HCT116 (cell line): ENCODE measurements at regions not wholly inside any gene's neighbourhood (a gene's known extent, or its start where the extent isn't known, plus 50 kb on each side); places are given as distances from the start of the nearest gene placed in this dataset.

Experiments used
- ATAC-seq: fragments of 200-7000 bp; cut with Tn5 transposase; 2 replicates; pipeline ENCODE4 v1.9.1; 2020; ENCODE audit warnings: mild to moderate bottlenecking, moderate library complexity
- BruUV-seq: library from RNA; stranded (reverse); fragments of 400-500 nt; replicated peaks from 2 replicates; lab custom pipeline; 2021; lab: Mats Ljungman, UMichigan
- CTCF ChIA-PET: fragments of 300-600 bp; sonication (Branson Sonifier 250); formaldehyde crosslinking; loops from one replicate; lab custom pipeline; 2021; ENCODE audit warnings: antibody characterized with exemption; lab: Charles Lee
- POLR2A ChIA-PET: fragments of 300-600, 350-600 bp; sonication (Branson Sonifier 250); formaldehyde crosslinking; loops from one replicate; lab custom pipeline; 2021; ENCODE audit warnings: antibody characterized with exemption; lab: Charles Lee
- RAD21 ChIA-PET, 2 experiments: fragments of 300-600 bp; sonication (Branson Sonifier 250); formaldehyde crosslinking; loops; one replicate each; lab custom pipeline; 2023; ENCODE audit warnings: low total read pairs in 2 of 2; ENCODE audit not compliant: uncharacterized antibody in 2 of 2, unreplicated experiment in 2 of 2, low non-redundant PET in 1 of 2; lab: Charles Lee
- DNase-seq: peaks from one replicate; pipeline ENCODE4 v3.0.0-alpha.2; 2010; ENCODE audit warnings: low read depth, low spot score
- H2AFZ ChIP-seq: fragments of 200-600 bp; shearing (Covaris generic), sonication (generic); 2 replicates; pipeline ENCODE4 v1.6.1; 2017; ENCODE audit warnings: low read depth, mixed run types, mixed read lengths, antibody characterized with exemption, low read length; ENCODE audit not compliant: poor library complexity, severe bottlenecking
- H3K27ac ChIP-seq: 2 replicates; pipeline ENCODE4 v1.5.1; 2012; ENCODE audit warnings: low read depth, low read length
- H3K27me3 ChIP-seq: fragments of 200-600 bp; sonication (generic); 2 replicates; pipeline ENCODE4 v1.6.1; 2016; ENCODE audit warnings: mixed run types, low read length, mixed read lengths; ENCODE audit not compliant: insufficient read depth
- H3K36me3 ChIP-seq, 2 experiments: fragments of 200-500 bp in 1 of 2; fragments of 200-600 bp in 1 of 2; sonication (Bioruptor generic) in 1 of 2; sonication (generic) in 1 of 2; 2 replicates each; pipeline versions ENCODE4 v1.5.1 to v1.6.1; 2014 to 2016; ENCODE audit warnings: low read length in 2 of 2, inconsistent platforms in 1 of 2, mixed read lengths in 1 of 2, mixed run types in 1 of 2; ENCODE audit not compliant: insufficient read depth in 2 of 2, control insufficient read depth in 1 of 2
- H3K4me1 ChIP-seq, 2 experiments: fragments of 200-600 bp in 1 of 2; sonication (generic) in 1 of 2; 2 replicates each; pipeline versions ENCODE4 v1.5.1 to v1.6.1; 2012 to 2017; ENCODE audit warnings: low read length in 2 of 2, inconsistent platforms in 1 of 2, mild to moderate bottlenecking in 1 of 2, mixed read lengths in 1 of 2, mixed run types in 1 of 2, moderate library complexity in 1 of 2; ENCODE audit not compliant: insufficient read depth in 2 of 2, control insufficient read depth in 1 of 2
- H3K4me2 ChIP-seq: fragments of 200-600 bp; sonication (generic); 2 replicates; pipeline ENCODE4 v1.6.1; 2017; ENCODE audit warnings: mixed run types, low read length, mixed read lengths
- H3K4me3 ChIP-seq, 2 experiments: fragments of 200-600 bp in 1 of 2; sonication (generic) in 1 of 2; replicated peaks in 1 of 2; 2 replicates each; pipeline ENCODE4 v1.5.1; 2011 to 2016; ENCODE audit warnings: low read length in 2 of 2, control low read depth in 1 of 2, low read depth in 1 of 2, mild to moderate bottlenecking in 1 of 2, mixed read lengths in 1 of 2, mixed run types in 1 of 2
- H3K79me2 ChIP-seq: fragments of 200-600 bp; sonication (generic); 2 replicates; pipeline ENCODE4 v1.6.1; 2017; ENCODE audit warnings: mild to moderate bottlenecking, mixed run types, low read length, moderate library complexity, mixed read lengths; ENCODE audit not compliant: insufficient read depth
- H3K9ac ChIP-seq: fragments of 200-600 bp; sonication (generic); 2 replicates; pipeline ENCODE4 v1.6.1; 2016; ENCODE audit warnings: low read length, mixed read lengths
- H3K9me2 ChIP-seq: fragments of 200-600 bp; sonication (generic), shearing (Covaris generic); 2 replicates; pipeline ENCODE4 v1.6.1; 2017; ENCODE audit warnings: mixed run types, mild to moderate bottlenecking, moderate library complexity; ENCODE audit not compliant: insufficient read depth
- H3K9me3 ChIP-seq, 2 experiments: fragments of 200-500 bp in 1 of 2; fragments of 200-600 bp in 1 of 2; sonication (Bioruptor generic) in 1 of 2; sonication (generic) in 1 of 2; 2 replicates each; pipeline ENCODE4 v1.6.1; 2014 to 2017; ENCODE audit warnings: low read length in 2 of 2, mixed read lengths in 2 of 2, inconsistent platforms in 1 of 2, low read depth in 1 of 2, mild to moderate bottlenecking in 1 of 2, mixed run types in 1 of 2, moderate library complexity in 1 of 2; ENCODE audit not compliant: control insufficient read depth in 1 of 2, insufficient read depth in 1 of 2
- H4K20me1 ChIP-seq: fragments of 200-600 bp; sonication (generic), shearing (Covaris generic); 2 replicates; pipeline ENCODE4 v1.6.1; 2017; ENCODE audit warnings: mixed run types, mild to moderate bottlenecking, moderate library complexity; ENCODE audit not compliant: insufficient read depth
- ATF3 ChIP-seq: IDR thresholded peaks from 2 replicates; pipeline ENCODE4 v1.6.1; 2012
- CBX3 ChIP-seq: IDR thresholded peaks from 2 replicates; pipeline ENCODE4 v1.6.1; 2012; ENCODE audit warnings: low read depth
- ELF1 ChIP-seq: IDR thresholded peaks from 2 replicates; pipeline ENCODE4 v1.6.1; 2012; ENCODE audit warnings: low read depth, borderline replicate concordance
- EZH2 ChIP-seq: fragments of 200-600 bp; sonication (generic); IDR thresholded peaks from 2 replicates; pipeline ENCODE4 v1.6.1; 2017; ENCODE audit warnings: antibody characterized with exemption, mixed run types
- EZH2phosphoT487 ChIP-seq: fragments of 200-600 bp; IDR thresholded peaks from 2 replicates; pipeline ENCODE4 v1.6.1; 2018; ENCODE audit warnings: antibody characterized with exemption, borderline replicate concordance
- FOSL1 ChIP-seq: IDR thresholded peaks from 2 replicates; pipeline ENCODE4 v1.6.1; 2012; ENCODE audit warnings: low read depth
- POLR2A ChIP-seq: IDR thresholded peaks from 2 replicates; pipeline ENCODE4 v1.7.0; 2011; ENCODE audit warnings: borderline replicate concordance; ENCODE audit not compliant: insufficient read depth, insufficient read length; ENCODE audit errors: extremely low read depth
- POLR2AphosphoS5 ChIP-seq: IDR thresholded peaks from 2 replicates; pipeline ENCODE4 v1.6.1; 2011; ENCODE audit warnings: mild to moderate bottlenecking, low read depth, low read length, moderate library complexity
- SIN3A ChIP-seq: IDR thresholded peaks from 2 replicates; pipeline ENCODE4 v1.6.1; 2012; ENCODE audit warnings: low read depth
- SP1 ChIP-seq: IDR thresholded peaks from 2 replicates; pipeline ENCODE4 v1.6.1; 2012; ENCODE audit warnings: low read depth
- TCF7L2 ChIP-seq: IDR thresholded peaks from 2 replicates; pipeline ENCODE4 v1.7.0; 2011; ENCODE audit warnings: borderline replicate concordance, inconsistent platforms; ENCODE audit not compliant: insufficient read depth, insufficient read length; ENCODE audit errors: extremely low read depth
- YY1 ChIP-seq: IDR thresholded peaks from 2 replicates; pipeline ENCODE4 v1.6.1; 2011; ENCODE audit warnings: low read length, low read depth, moderate library complexity, mild to moderate bottlenecking; ENCODE audit not compliant: insufficient replicate concordance; ENCODE audit errors: extremely low read depth
- ZFX ChIP-seq: fragments of 450-650 bp; IDR thresholded peaks from 2 replicates; pipeline ENCODE4 v1.6.1; 2017
- intact Hi-C: fragments of 100-400 bp; cut with micrococcal nuclease; formaldehyde crosslinking; loops from 2 replicates; pipeline ENCODE4 v1.10.0; 2022

- H3K4me3 ChIP-seq, result no peak overlapping the region
- no peaks in the 10 kb centered on the region for H3K27me3 ChIP-seq
- H3K27ac ChIP-seq, result no peak overlapping the region
- H3K36me3 ChIP-seq, result no peaks in the 10 kb centered on the region
- CTCF ChIA-PET, result interaction anchor here (1.0 kb wide), 1 partner anchor 70 kb away, joined by 3 read pairs; the partner anchor contains the start of gene EFNB1
- ATAC-seq, result no peak
- DNase-seq, result no peak
- no peaks in the 10 kb centered on the region for H3K9me3 ChIP-seq
- H3K79me2 ChIP-seq, result no peaks in the 10 kb centered on the region
- no peak overlapping the region for H3K9ac ChIP-seq
- intact Hi-C loops, result no loop called here
- H3K4me2 ChIP-seq, result no peak overlapping the region
- H3K4me1 ChIP-seq, result peaks cover 0 to 6% of the 10 kb centered on the region in 2 experiments; a peak in 1 of 4 replicates
- POLR2A ChIA-PET, result no interaction called here
- BruUV-seq, result no TSS peak
- H2AFZ ChIP-seq, result no peak overlapping the region
- RAD21 ChIA-PET, result no interaction called here
- H3K9me2 ChIP-seq, result no peaks in the 10 kb centered on the region
- TF ChIP-seq CBX3, result no peak
- no peak for TF ChIP-seq YY1
- TF ChIP-seq EZH2phosphoT487, result no peak
- no peak for TF ChIP-seq TCF7L2
- no peak for TF ChIP-seq ELF1
- TF ChIP-seq POLR2A, result no peak
- no peak for TF ChIP-seq SIN3A
- TF ChIP-seq ZFX, result no peak
- TF ChIP-seq ATF3, result no peak
- TF ChIP-seq POLR2AphosphoS5, result no peak
- no peak for TF ChIP-seq SP1
- TF ChIP-seq EZH2, result no peak
- no peak for TF ChIP-seq FOSL1
- no peaks in the 10 kb centered on the region for H4K20me1 ChIP-seq
Measured at GRCh38 chrX:68898598-68898997, 69.8 kb downstream of the EFNB1 start.
